NCI-H1436 treated with DMSO at 0.1 percent for 48 hours (cell line): ENCODE measurements at regions not wholly inside any gene's neighbourhood (a gene's known extent, or its start where the extent isn't known, plus 50 kb on each side); places are given as distances from the start of the nearest gene placed in this dataset.
"Not testable (repeated sequence)": the region's sequence is repeated elsewhere in the genome, so short reads cannot be mapped to it uniquely, and the experiment has no call there.

Experiments
- DNase-seq: peaks from one replicate; lab custom pipeline; 2025; lab: John Stamatoyannopoulos, UW

DNA sequence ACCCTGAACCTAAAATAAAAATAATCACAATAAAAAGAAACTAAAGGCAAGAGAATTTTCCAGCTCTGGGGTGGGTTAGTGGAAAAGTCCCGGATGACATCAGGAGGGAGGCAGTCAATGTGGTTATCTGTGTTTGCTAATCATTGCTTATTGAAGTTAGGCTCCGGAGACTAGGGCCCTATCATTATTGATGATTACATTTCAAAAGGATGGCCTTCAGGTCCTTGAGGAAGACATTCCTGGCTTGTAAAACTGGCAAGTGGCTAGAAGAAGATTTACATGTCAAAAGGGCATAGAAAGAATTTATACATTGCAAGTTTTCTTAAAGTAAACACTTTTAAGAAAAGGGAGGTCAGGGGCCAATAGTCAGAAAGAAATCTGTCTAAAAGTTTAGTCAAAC lies 123.4 kb downstream of the POSTN start:
- DNase-seq, result no peak

- no peak for DNase-seq
Measured at GRCh38 chr13:37473035-37473434, 125.5 kb downstream of the POSTN start.

- DNase-seq, result not testable (repeated sequence)
Measured at GRCh38 chr13:37472266-37472665, 126.3 kb downstream of the POSTN start.

DNA sequence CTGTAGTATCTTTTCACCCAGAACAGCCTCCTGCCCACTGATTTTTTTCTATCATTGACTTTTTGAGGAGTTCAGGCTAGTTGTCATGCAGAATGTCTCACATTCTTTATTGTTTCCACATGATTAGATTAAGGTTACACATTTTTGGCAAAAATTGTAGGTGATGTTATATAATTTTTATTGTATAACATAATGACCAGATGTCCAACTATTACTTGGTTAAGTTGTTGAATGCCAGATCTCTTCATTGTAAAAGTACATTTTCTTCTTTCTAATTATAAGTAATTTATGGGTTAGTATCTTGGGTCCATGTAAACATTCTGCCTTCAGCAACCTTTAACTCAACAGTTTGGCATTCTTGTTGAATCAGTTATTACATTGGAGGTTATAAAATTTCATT lies 138.4 kb downstream of the POSTN start:
- no peak for DNase-seq

DNA sequence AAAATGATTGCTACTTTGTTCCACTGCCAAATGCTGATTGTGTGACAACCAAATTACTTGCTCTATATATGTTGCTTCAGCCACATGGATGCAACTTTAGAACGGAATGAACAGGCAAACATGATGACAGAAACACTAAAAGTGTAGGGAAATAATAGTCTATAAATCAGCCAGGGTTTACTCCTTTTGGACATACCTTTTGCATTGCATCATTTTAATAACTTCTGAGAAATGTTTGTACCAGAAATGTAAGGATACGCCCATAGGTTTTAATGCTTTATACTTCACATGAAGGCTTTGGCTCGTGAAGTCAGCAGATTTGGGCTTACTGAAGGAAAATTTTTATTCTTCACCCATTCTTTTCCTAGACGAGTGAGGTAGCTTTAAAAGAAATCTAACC lies 141.0 kb downstream of the POSTN start:
- no peak for DNase-seq

- no peak for DNase-seq
Measured at GRCh38 chr13:37456506-37456905, 142.1 kb downstream of the POSTN start.

- DNase-seq, result no peak
Measured at GRCh38 chr13:37456041-37456440, 142.5 kb downstream of the POSTN start.

GRCh38 chr13:37453246-37453645 lies 145.3 kb downstream of the POSTN start:
- no peak for DNase-seq

GRCh38 chr13:37450276-37450675 lies 148.3 kb downstream of the POSTN start:
- no peak for DNase-seq

GRCh38 chr13:37448153-37448552 lies 150.4 kb downstream of the POSTN start:
- DNase-seq, result no peak

- no peak for DNase-seq
Measured at GRCh38 chr13:37446503-37446902, 152.1 kb downstream of the POSTN start.

DNA sequence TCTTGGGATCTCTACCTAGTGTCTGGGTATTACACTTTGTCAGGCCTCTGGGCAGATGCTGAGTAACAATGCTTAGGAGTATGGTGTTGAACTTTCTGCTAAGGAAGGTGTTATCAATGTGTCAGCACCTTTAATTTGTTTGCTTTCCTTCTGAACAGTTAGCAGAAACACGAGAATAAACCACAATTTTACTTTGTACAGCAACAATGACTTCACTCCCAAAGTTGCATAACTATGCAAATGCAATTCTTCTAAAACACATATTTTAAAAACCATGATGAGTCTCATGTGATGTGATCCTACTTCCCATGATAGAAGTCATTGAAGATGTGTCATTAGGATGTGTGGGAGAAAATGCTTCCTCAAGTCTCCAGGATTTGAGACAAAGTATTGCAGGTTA lies 155.0 kb downstream of the POSTN start:
- no peak for DNase-seq

- no peak for DNase-seq
Measured at GRCh38 chr13:37442996-37443395, 155.6 kb downstream of the POSTN start.

DNA sequence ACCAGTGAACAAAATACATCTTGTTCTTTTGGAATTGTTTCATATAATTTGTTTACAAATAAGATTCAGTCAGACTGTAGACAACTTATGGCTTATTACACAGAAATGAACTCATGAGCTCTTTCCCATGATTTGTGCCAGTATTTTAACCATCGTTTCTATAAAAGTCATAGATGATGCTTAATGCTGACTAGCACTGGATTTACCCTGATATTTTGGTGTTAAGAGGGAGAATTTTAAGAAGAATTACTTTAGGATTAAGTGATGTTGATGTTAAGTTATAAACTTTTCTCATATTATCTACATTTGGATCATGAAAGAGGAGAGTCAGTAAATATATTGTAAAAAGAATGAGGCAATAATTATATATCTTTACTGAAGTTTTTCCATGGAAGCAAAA lies 162.7 kb downstream of the POSTN start:
- no peak for DNase-seq

DNA sequence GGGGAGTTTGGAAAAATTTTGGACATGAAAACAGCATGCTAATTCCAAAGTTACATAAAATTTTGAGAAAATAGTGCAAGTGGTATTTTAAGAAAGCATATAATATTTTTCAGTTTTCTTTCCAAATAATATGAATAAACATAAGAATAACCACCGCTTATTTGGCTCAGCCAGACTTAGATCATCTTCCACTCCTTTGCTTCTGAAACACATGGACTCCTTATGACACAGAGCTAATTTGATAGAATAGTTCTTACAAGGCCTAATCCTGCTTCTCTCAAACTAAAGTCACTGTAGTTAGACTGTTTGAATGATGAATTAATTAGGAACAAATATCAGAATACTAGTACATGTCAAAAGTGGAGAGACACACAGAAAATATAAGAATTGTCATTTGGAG lies 165.5 kb downstream of the POSTN start:
- DNase-seq, result no peak

GRCh38 chr13:37429976-37430375 lies 168.6 kb downstream of the POSTN start:
- DNase-seq, result no peak

- DNase-seq, result no peak
Measured at GRCh38 chr13:37427843-37428494, 170.6 kb downstream of the POSTN start.

- DNase-seq, result no peak
Measured at GRCh38 chr13:37418490-37418889, 180.1 kb downstream of the POSTN start.

DNA sequence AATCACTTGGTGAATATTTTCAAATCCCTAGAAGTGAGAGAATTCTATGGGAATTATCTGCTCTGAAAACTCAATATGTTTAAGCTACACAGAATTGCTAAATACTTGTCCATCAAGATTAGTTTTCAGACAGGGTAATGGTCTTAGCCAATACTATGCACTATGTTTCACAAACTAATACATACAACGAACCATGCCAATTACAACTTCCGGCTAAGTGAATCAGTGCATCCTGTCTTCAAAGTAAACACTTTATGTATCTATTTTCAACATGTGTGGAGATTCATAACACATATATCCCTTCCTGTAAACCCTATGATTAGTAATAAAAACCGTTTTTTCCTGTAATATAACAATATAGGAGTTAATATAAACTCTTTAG lies 181.5 kb downstream of the POSTN start:
- DNase-seq, result no peak

- DNase-seq, result no peak
Measured at GRCh38 chr13:37416291-37417059, 182.1 kb downstream of the POSTN start.

DNA sequence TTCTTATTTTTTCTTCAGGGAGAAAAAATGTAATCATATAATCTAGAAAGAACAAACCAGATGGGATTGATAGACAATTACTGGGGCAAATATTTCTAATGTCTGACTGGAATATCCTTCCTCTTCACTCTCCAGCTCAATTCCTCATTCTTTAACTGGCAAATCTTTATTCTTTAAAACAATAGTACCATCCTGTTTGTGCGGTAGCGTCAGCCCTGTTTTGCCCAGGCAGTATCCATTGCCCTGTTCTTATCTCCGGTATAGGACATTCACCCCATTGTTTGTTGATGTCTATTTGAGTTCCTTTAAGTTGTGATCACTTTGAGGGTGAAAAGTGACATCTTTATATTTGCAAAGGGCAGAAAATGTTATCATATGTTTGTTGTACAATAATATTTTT lies 185.4 kb downstream of the POSTN start:
- DNase-seq, result no peak

DNA sequence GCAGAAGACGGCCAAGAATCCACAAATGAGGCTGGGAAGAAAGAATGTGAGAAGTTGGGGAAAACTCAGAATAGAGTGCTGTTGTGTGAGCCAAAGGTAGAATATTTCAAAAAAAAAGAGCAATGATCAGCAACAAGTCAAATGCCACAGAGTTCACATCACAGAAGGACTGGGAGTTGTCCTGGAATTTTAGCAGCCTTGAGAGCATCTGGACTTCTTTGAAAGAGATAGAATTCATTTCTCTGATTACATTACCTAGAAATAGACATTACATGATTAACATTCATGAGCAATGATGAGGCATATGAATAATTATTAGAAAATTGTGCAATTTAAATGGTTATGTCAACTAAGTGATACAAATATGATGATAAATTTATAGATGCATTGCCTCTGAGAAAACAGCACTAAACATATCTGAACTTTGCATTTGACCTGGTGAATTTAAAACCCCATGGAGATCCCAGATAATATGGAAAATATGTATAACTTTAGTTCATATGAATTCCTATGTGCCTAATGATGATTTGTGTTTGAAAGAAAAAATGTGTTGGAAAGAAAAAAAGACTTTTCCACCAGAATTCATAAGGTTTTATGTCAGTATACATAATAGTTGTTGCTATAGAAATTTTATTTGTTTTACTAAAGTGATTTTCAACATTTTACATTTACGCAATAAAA lies 186.2 kb downstream of the POSTN start:
- no peak for DNase-seq

DNA sequence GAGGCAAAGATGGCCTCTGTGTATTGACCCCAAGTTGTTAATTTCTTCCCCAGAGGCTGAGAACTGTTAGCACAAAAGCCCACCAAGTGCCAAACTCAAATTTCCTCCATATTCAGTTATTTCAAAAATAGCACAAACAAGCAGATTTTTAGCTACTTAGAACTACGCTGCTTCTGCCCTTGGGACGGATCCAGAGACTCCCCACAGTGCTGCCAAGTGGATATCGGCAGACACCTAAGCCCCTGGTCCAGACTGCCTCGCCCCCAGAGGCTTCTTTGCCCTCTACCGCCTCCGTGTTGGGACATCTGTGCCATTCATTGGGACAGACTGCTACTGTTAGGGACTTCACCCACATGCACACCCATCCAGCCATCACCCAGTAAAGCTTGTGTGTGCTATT lies 188.3 kb downstream of the POSTN start:
- DNase-seq, result no peak
